GM18517 (cell line): ENCODE measurements at regions not wholly inside any gene's neighbourhood (a gene's known extent, or its start where the extent isn't known, plus 50 kb on each side); places are given as distances from the start of the nearest gene placed in this dataset.

Experiments
- ATAC-seq: cut with Tn5 transposase; IDR thresholded peaks from one replicate; pipeline ENCODE4 v1.9.1; 2021; ENCODE audit warnings: mild to moderate bottlenecking, moderate library complexity; ENCODE audit not compliant: unreplicated experiment

- ATAC-seq, result no peak
Observed at GRCh38 chr17:72511874-72512273, 391.1 kb downstream of the SOX9 start.

GRCh38 chr17:72512649-72513556 is 392.1 kb downstream of the SOX9 start:
- no peak for ATAC-seq

GRCh38 chr17:72514321-72514861 is 393.6 kb downstream of the SOX9 start:
- ATAC-seq, result no peak

DNA sequence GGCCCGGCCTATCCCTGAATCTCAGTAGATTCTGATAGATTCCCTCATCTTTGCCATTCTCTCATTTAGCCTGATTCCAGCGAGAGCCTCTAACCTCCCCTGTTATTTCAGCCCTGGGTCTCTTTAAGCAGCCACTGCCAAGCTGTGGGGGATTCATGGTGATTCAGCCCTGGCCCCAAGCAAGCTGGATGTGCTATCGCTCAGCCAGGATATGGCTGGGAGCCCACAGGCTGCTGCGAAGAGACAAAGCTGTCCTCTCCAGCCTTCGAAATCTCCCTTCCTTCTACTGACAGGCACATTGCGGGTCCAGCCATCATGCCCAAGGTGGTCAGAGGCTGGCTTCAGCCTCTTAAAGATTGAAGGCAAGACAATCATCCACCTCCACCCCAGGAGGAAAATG is 394.1 kb downstream of the SOX9 start:
- no peak for ATAC-seq

DNA sequence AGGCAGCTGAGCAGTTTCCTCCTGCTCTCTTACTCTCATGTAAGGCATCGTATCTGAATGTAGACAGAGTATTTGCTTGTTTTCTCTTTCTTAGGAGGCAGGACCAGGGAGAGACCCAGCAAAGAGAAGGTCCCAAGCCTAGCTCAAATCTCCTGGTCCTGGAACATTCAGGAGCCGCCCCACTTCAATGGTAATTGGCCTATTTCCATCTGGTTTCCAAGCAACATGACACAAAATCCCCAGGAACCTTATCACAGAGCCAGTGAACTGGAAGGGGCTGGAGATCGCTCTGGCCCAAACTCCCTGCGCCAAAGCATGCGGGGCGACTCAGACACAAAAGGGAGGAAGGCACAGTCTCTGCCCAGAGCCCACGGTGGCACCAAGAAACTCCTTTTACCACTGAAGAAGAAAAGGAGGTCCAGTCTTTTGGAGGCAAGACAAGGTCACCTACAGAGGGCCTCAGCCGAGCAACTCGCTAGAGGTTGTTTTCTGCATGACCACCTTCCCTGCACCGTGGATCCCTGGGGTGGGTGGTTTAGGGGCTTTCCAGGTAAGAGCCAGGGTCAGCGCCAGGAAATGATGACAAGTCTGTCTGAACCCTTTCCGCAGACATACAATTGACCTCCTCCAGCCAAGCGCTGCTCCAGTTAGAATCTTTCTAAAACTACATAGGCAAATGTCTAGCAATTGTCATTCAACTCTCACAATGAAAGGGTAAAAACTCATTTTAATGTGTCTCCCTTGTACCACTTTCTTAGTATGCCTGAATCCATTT is 394.7 kb downstream of the SOX9 start:
- ATAC-seq, result no peak

- no peak for ATAC-seq
Observed at GRCh38 chr17:72516772-72517399, 396.1 kb downstream of the SOX9 start.

DNA sequence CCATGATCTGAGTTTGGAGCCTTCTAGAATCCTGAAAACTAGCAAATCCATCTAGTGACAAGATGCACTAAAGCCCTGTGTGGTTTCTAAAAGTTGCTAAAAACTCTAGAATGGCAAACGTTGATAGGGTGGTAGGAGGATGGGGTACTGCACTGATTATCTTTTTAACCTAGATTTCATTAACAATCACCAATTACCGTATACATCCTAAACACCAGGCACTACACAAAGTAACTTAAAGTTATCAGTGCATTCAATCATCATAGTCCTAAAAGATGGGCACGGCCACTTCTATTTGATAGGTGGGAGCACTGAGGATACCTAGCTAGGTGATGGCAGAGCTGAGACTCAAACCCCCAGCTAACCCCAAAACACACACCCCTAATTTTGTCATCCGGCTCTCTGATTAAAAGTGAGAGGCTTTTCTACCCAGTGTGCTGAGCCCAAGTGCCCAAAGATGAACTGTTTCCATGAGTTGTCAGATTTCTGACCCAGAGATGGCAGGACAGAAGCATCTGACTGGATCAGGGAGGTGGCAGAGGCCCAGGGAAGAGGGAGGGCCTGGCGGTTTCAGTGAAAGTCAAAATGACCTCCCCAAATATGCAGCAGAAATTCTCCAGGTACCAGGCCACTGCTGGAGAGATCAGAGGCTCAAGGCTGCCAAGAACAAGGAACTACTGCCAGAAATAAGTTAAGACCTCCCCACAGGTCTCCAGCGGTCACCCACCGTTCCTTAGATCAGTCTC is 396.8 kb downstream of the SOX9 start:
- no peak for ATAC-seq

DNA sequence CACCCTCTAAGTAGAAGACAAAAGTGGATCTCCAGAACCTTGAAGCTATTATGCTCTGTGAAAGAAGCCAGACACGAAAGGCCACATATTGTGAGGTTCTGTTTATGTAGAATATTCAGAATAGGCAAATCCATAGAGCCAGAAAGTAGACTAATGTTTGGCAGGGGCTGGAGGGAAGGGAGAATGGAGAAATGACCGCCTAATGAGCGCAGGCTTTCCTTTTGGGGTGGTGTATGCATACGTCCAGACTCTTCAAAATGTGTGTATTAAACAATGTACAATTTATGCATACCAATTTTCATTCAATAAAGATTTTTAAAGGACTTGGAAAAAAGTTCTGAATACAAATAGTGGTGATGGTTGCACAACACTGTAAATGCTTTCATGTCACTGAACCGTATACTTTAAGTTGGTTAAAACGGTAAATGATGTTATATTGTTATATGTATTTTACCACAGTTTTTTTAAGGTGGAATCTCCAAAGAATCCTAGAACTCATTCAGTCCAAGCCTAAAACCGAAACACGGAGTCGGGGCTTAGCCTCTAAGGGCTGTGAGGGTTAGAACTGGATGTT is 397.4 kb downstream of the SOX9 start:
- ATAC-seq, result no peak

DNA sequence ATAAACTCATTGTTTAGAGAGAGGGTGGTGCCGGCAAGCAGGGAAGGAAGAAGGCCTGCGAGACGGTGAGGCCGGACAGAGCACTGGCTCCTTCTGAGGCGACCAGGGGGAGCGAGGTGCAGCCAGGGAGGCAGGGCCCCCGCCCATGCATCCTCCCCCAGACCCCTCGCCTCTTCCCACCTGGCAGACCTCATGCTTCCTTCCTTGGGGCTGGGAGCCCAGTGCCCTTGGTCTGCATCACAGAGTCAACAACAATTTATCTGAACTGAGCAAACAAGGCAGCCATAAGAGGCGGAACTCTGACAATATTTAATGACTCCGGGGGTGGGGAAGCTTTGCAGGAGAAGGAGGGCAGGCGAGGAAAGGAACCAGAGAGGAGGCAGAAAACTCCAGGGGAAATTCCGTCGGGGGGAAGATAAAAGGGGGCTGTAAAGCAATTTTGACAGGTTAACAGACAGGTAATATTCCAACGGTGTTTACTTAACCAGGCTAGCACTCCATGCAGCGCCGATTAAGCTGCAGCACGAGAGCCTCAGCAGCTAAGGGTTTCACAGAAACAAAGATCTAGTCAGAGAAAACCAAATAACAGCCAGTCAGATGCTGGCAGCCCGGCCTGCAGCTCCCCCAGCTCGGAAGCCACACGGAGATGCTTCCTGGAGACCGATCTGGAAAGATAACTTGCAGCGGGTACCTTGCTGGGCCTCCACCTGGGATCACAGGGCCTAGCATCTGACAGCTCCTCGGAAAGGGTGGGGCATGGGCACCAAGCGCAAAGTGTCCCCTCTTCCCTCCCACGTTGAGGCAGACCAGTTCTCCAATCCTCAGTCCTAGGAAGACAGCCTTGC is 398.2 kb downstream of the SOX9 start:
- no peak for ATAC-seq

GRCh38 chr17:72519598-72519936 is 398.7 kb downstream of the SOX9 start:
- no peak for ATAC-seq

DNA sequence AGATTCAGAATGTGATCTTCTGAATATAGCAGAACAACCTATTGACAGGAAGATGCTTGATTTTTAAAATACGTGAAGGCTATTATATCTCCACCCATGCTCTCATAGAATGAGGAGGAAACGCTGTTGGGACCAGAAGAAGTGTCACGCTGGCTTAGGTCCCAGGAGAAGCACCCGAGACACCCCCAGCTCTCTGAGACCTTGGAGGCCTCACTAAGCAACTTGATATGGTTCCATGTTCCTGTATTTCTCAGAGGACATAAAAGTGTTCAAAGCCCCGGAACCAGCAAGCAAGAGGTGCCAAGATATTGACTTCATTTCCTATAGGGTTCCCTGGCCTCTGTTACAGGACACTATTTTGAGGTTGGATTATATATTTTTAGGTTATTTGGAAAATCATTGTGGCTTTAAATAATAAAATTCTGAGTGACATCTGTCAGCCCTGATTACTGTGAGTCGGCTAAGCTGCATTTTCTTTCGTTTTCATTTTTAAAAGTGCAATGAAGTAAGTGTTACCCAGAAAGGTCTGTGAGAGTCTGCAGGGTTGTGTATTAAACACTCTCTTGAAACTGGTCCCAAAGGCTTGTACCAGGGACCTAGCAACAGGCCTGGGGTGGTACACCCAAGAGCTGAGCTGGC is 400.0 kb downstream of the SOX9 start:
- ATAC-seq, result peak; percentile 69

DNA sequence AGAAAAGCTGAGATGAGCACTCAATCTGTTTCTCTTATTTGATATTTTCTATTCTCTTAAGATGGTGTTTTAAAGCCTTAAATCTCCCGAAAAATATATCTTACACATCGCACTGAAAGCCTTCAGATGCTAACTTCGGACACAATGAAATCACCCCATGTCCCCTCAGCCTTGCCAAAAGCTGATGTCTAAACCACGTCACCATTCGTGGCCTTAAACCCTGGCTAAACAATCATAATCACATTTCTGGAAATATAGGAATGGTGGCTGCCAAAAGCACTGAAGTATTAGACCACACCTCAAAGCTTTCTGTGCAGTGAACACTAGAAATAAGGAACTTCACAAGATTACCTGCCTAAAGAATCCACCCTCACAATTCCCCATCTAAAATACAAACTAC is 402.7 kb downstream of the SOX9 start:
- ATAC-seq, result no peak

- no peak for ATAC-seq
Observed at GRCh38 chr17:72525225-72526015, 404.6 kb downstream of the SOX9 start.

GRCh38 chr17:72526769-72527168 is 405.9 kb downstream of the SOX9 start:
- no peak for ATAC-seq

DNA sequence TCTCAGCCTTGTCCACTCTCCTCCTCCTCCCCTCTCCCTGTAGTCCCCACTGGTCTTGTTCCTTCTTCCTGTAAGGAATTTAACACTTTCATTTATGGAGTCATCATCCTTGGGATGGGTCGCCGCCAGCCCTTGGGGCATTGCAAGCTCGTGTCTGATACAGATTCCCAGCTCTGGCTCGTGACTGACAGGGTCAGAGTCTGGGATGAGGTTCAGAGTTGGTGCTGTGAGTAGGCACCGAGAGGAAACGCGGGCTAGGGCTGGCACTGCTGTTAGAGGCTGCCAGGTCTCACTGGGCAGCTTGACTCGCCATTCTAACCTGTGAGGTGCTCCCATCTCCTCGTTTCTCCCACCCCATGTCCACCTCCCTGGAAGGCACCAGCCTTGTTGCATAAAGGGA is 407.0 kb downstream of the SOX9 start:
- ATAC-seq, result no peak

GRCh38 chr17:72528683-72529082 is 407.9 kb downstream of the SOX9 start:
- ATAC-seq, result no peak

DNA sequence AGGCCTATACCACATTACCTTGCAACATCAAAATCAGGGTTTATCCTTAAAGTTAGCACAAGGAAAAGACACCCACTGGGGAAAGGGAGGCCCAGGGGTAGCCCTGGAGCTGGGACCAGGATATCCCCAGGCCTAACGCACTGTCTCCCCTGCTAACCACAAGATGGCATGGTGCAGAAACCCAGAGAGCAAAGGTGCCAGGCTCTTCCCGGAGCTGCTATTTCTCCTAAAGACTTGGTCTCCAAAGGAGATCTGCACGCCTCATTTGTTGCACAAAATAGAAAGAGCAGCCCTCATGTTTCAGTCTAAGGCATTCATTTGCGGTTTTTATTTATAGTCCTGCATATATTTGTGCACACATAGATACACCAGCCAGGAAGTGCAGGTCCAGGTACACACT is 408.6 kb downstream of the SOX9 start:
- ATAC-seq, result no peak

- ATAC-seq, result no peak
Observed at GRCh38 chr17:72530454-72530853, 409.6 kb downstream of the SOX9 start.
